ENCODE measurements at regions not wholly inside any gene's neighbourhood (a gene's known extent, or its start where the extent isn't known, plus 50 kb on each side); places are given as distances from the start of the nearest gene placed in this dataset.
A peak's percentile ranks its signal among the peaks of the same experiment; 100 is the strongest.

GRCh38 chr10:117878626-117879025 is 168.1 kb downstream of the RAB11FIP2 start:
- Mint-ChIP-seq H3K4me1 (no peaks in the 10 kb centered on the region), H3K27me3 (peaks cover 0 to 25% (median 9%) of the 10 kb centered on the region in 3 donors), H3K9me3 (peaks cover 0 to 5% (median 0%) of the 10 kb centered on the region in 7 donors), H3K27ac (no peak overlapping the region), H3K4me3 (no peak overlapping the region), H3K36me3 (no peaks in the 10 kb centered on the region)
- no peak for ATAC-seq (ENCODE audit: low read depth in 2 of 2)
- DNase-seq, result no peak

- H3K27ac Mint-ChIP-seq, result no peak overlapping the region
- H3K9me3 Mint-ChIP-seq, result peaks cover 0 to 5% (median 0%) of the 10 kb centered on the region in 7 donors
- no peaks in the 10 kb centered on the region for H3K4me1 Mint-ChIP-seq
- no peak overlapping the region for H3K4me3 Mint-ChIP-seq
- DNase-seq (no peak), ATAC-seq (ENCODE audit: low read depth in 2 of 2) (no peak)
- H3K27me3 Mint-ChIP-seq, result peaks cover 4 to 22% (median 10%) of the 10 kb centered on the region in 3 donors
- no peaks in the 10 kb centered on the region for H3K36me3 Mint-ChIP-seq
These were observed 162.6 kb downstream of the RAB11FIP2 start for GRCh38 chr10:117884093-117884492.

- H3K27ac Mint-ChIP-seq, result no peak overlapping the region
- peaks cover 0 to 5% (median 0%) of the 10 kb centered on the region in 7 donors for H3K9me3 Mint-ChIP-seq
- peaks cover 4 to 17% (median 8%) of the 10 kb centered on the region in 3 donors for H3K27me3 Mint-ChIP-seq
- H3K4me1 Mint-ChIP-seq, result no peaks in the 10 kb centered on the region
- H3K36me3 Mint-ChIP-seq, result no peaks in the 10 kb centered on the region
- DNase-seq, result no peak
- no peak for ATAC-seq (ENCODE audit: low read depth in 2 of 2)
- no peak overlapping the region for H3K4me3 Mint-ChIP-seq
These were observed 162.1 kb downstream of the RAB11FIP2 start for GRCh38 chr10:117884592-117884991.

GRCh38 chr10:117885206-117885829 is 161.4 kb downstream of the RAB11FIP2 start:
- Mint-ChIP-seq H3K27me3 (peaks cover 4 to 17% (median 8%) of the 10 kb centered on the region in 3 donors), H3K4me3 (no peak overlapping the region), H3K27ac (no peak overlapping the region), H3K9me3 (peaks cover 0 to 5% (median 0%) of the 10 kb centered on the region in 7 donors), H3K4me1 (no peaks in the 10 kb centered on the region), H3K36me3 (no peaks in the 10 kb centered on the region)
- no peak for ATAC-seq (ENCODE audit: low read depth in 2 of 2)
- no peak for DNase-seq

- peaks cover 4 to 8% (median 4%) of the 10 kb centered on the region in 3 donors for H3K27me3 Mint-ChIP-seq
- H3K36me3 Mint-ChIP-seq, result no peaks in the 10 kb centered on the region
- peaks cover 0 to 5% (median 0%) of the 10 kb centered on the region in 7 donors for H3K9me3 Mint-ChIP-seq
- H3K27ac Mint-ChIP-seq, result peak overlapping the region in 1 of 6 donors; percentile 12
- no peaks in the 10 kb centered on the region for H3K4me1 Mint-ChIP-seq
- ATAC-seq (ENCODE audit: low read depth in 2 of 2) (no peak), DNase-seq (no peak)
- no peak overlapping the region for H3K4me3 Mint-ChIP-seq
These were observed 160.0 kb downstream of the RAB11FIP2 start for GRCh38 chr10:117886766-117887165.

GRCh38 chr10:117889664-117890063 is 157.1 kb downstream of the RAB11FIP2 start:
- DNase-seq (no peak), ATAC-seq (ENCODE audit: low read depth in 2 of 2) (no peak)
- Mint-ChIP-seq H3K4me3 (no peak overlapping the region), H3K9me3 (peaks cover 0 to 9% (median 0%) of the 10 kb centered on the region in 7 donors), H3K27ac (no peak overlapping the region), H3K27me3 (peaks cover 0 to 17% (median 9%) of the 10 kb centered on the region in 3 donors), H3K36me3 (no peaks in the 10 kb centered on the region), H3K4me1 (no peaks in the 10 kb centered on the region)

GRCh38 chr10:117892681-117893220 is 154.0 kb downstream of the RAB11FIP2 start:
- H3K27ac Mint-ChIP-seq, result no peak overlapping the region
- H3K9me3 Mint-ChIP-seq, result peaks cover 2 to 18% (median 8%) of the 10 kb centered on the region in 7 donors
- DNase-seq (no peak), ATAC-seq (ENCODE audit: low read depth in 2 of 2) (no peak)
- H3K27me3 Mint-ChIP-seq, result peaks cover 0 to 14% (median 8%) of the 10 kb centered on the region in 3 donors
- H3K4me3 Mint-ChIP-seq, result no peak overlapping the region
- peaks cover 0 to 8% of the 10 kb centered on the region in 2 donors for H3K36me3 Mint-ChIP-seq
- no peaks in the 10 kb centered on the region for H3K4me1 Mint-ChIP-seq

GRCh38 chr10:117894339-117894738 is 152.4 kb downstream of the RAB11FIP2 start:
- Mint-ChIP-seq H3K27me3 (peaks cover 0 to 13% (median 8%) of the 10 kb centered on the region in 3 donors), H3K9me3 (peaks cover 2 to 22% (median 8%) of the 10 kb centered on the region in 7 donors), H3K4me3 (no peak overlapping the region), H3K36me3 (peaks cover 0 to 8% of the 10 kb centered on the region in 2 donors), H3K27ac (no peak overlapping the region), H3K4me1 (no peaks in the 10 kb centered on the region)
- DNase-seq, result no peak
- no peak for ATAC-seq (ENCODE audit: low read depth in 2 of 2)

GRCh38 chr10:117896517-117896916 is 150.2 kb downstream of the RAB11FIP2 start:
- no peak overlapping the region for H3K4me3 Mint-ChIP-seq
- no peak for ATAC-seq (ENCODE audit: low read depth in 2 of 2)
- peaks cover 0 to 8% of the 10 kb centered on the region in 2 donors for H3K36me3 Mint-ChIP-seq
- H3K27ac Mint-ChIP-seq, result no peak overlapping the region
- no peaks in the 10 kb centered on the region for H3K4me1 Mint-ChIP-seq
- H3K9me3 Mint-ChIP-seq, result peaks cover 2 to 22% (median 8%) of the 10 kb centered on the region in 7 donors
- DNase-seq, result no peak
- peaks cover 0 to 13% (median 8%) of the 10 kb centered on the region in 3 donors for H3K27me3 Mint-ChIP-seq

GRCh38 chr10:117899181-117899683 is 147.5 kb downstream of the RAB11FIP2 start:
- DNase-seq (no peak), ATAC-seq (ENCODE audit: low read depth in 2 of 2) (no peak)
- peaks cover 2 to 17% (median 3%) of the 10 kb centered on the region in 3 donors for H3K27me3 Mint-ChIP-seq
- H3K27ac Mint-ChIP-seq, result no peak overlapping the region
- no peaks in the 10 kb centered on the region for H3K4me1 Mint-ChIP-seq
- H3K9me3 Mint-ChIP-seq, result peaks cover 2 to 17% (median 6%) of the 10 kb centered on the region in 7 donors
- no peak overlapping the region for H3K4me3 Mint-ChIP-seq
- H3K36me3 Mint-ChIP-seq, result peaks cover 0 to 8% of the 10 kb centered on the region in 2 donors

- no peak for DNase-seq
- H3K9me3 Mint-ChIP-seq, result peaks cover 2 to 21% (median 8%) of the 10 kb centered on the region in 7 donors
- peaks cover 11 to 21% (median 13%) of the 10 kb centered on the region in 3 donors for H3K27me3 Mint-ChIP-seq
- H3K27ac Mint-ChIP-seq, result no peak overlapping the region
- ATAC-seq (ENCODE audit: low read depth in 2 of 2), result no peak
- H3K36me3 Mint-ChIP-seq, result peaks cover 0 to 8% of the 10 kb centered on the region in 2 donors
- peak overlapping the region in 1 of 8 donors; percentile 53 for H3K4me3 Mint-ChIP-seq
- no peaks in the 10 kb centered on the region for H3K4me1 Mint-ChIP-seq
These were observed 146.5 kb downstream of the RAB11FIP2 start for GRCh38 chr10:117900280-117900679.

GRCh38 chr10:117903854-117904253 is 142.9 kb downstream of the RAB11FIP2 start:
- Mint-ChIP-seq H3K9me3 (peaks cover 0 to 4% (median 0%) of the 10 kb centered on the region in 7 donors), H3K27ac (no peak overlapping the region), H3K36me3 (no peaks in the 10 kb centered on the region), H3K4me1 (no peaks in the 10 kb centered on the region), H3K27me3 (peaks cover 17 to 23% (median 21%) of the 10 kb centered on the region in 3 donors), H3K4me3 (no peak overlapping the region)
- DNase-seq (no peak), ATAC-seq (ENCODE audit: low read depth in 2 of 2) (no peak)

GRCh38 chr10:117905404-117905803 is 141.3 kb downstream of the RAB11FIP2 start:
- H3K27me3 Mint-ChIP-seq, result peaks cover 17 to 29% (median 23%) of the 10 kb centered on the region in 3 donors
- peaks cover 0 to 4% (median 2%) of the 10 kb centered on the region in 7 donors for H3K9me3 Mint-ChIP-seq
- ATAC-seq (ENCODE audit: low read depth in 2 of 2) (no peak), DNase-seq (no peak)
- H3K4me3 Mint-ChIP-seq, result no peak overlapping the region
- H3K36me3 Mint-ChIP-seq, result no peaks in the 10 kb centered on the region
- no peak overlapping the region for H3K27ac Mint-ChIP-seq
- H3K4me1 Mint-ChIP-seq, result no peaks in the 10 kb centered on the region

GRCh38 chr10:117911684-117912083 is 135.1 kb downstream of the RAB11FIP2 start:
- Mint-ChIP-seq H3K36me3 (no peaks in the 10 kb centered on the region), H3K4me3 (no peak overlapping the region), H3K9me3 (peaks cover 0 to 4% (median 0%) of the 10 kb centered on the region in 7 donors), H3K27me3 (peaks cover 17 to 33% (median 32%) of the 10 kb centered on the region in 3 donors), H3K4me1 (no peaks in the 10 kb centered on the region), H3K27ac (no peak overlapping the region)
- ATAC-seq (ENCODE audit: low read depth in 2 of 2) (no peak), DNase-seq (no peak)
